Kidney (tissue), 13 donors: ENCODE measurements at regions not wholly inside any gene's neighbourhood (a gene's known extent, or its start where the extent isn't known, plus 50 kb on each side); places are given as distances from the start of the nearest gene placed in this dataset.
A peak's percentile ranks its signal among the peaks of the same experiment; 100 is the strongest.

Source experiments
- DNase-seq, 5 donors: peaks; one replicate each; pipeline ENCODE4 v3.0.0-alpha.2; 2013 to 2020
- FAIRE-seq: peaks from 2 replicates; lab custom pipeline; 2012; peaks lifted over from hg19 to GRCh38; lab: Jason Lieb, UNC
- H3K27ac ChIP-seq, 2 donors: one replicate each; pipeline ENCODE4 v1.7.0; 2013; ENCODE audit warnings: low read depth in 2 of 2, low read length in 2 of 2, inconsistent platforms in 1 of 2
- H3K27me3 ChIP-seq: one replicate; pipeline ENCODE4 v1.7.1; 2013; ENCODE audit warnings: low read length, inconsistent platforms; ENCODE audit not compliant: control insufficient read depth, insufficient read depth
- H3K36me3 ChIP-seq, 3 donors: one replicate each; pipeline versions ENCODE4 v1.7.0 to v1.7.1; 2013; ENCODE audit warnings: low read length in 3 of 3, control low read depth in 1 of 3, inconsistent platforms in 1 of 3; ENCODE audit not compliant: insufficient read depth in 3 of 3, control insufficient read depth in 2 of 3
- H3K4me1 ChIP-seq, 3 donors: one replicate each; pipeline versions ENCODE4 v1.7.0 to v1.7.1; 2013; ENCODE audit warnings: low read length in 3 of 3, inconsistent platforms in 1 of 3, low read depth in 1 of 3; ENCODE audit not compliant: control insufficient read depth in 2 of 3, insufficient read depth in 2 of 3
- H3K4me3 ChIP-seq, 3 donors: one replicate each; pipeline versions ENCODE4 v1.7.0 to v1.8.1; 2013; ENCODE audit warnings: low read length in 3 of 3, control low read depth in 1 of 3, inconsistent platforms in 1 of 3
- H3K9ac ChIP-seq, 3 donors: one replicate each; pipeline versions ENCODE4 v1.7.0 to v1.7.1; 2013; ENCODE audit warnings: low read length in 3 of 3, control low read depth in 1 of 3, inconsistent platforms in 1 of 3
- H3K9me3 ChIP-seq, 3 donors: one replicate each; pipeline versions ENCODE4 v1.7.0 to v1.7.1; 2013; ENCODE audit warnings: low read length in 3 of 3, control low read depth in 1 of 3, inconsistent platforms in 1 of 3; ENCODE audit not compliant: control insufficient read depth in 2 of 3, insufficient read depth in 1 of 3
- CTCF ChIP-seq: IDR thresholded peaks from 3 replicates; pipeline ENCODE4 v1.5.1; 2012; ENCODE audit warnings: mild to moderate bottlenecking, moderate library complexity, borderline replicate concordance; ENCODE audit not compliant: insufficient read depth; ENCODE audit errors: extremely low read depth
- intact Hi-C: fragments of 100-400 bp; cut with DNase I; formaldehyde crosslinking; loops from one replicate; pipeline ENCODE4 v1.11.1; 2022
- donor health status: control.
- donor health status: control.
- donor health status: control.
- donor health status: control.
- donor health status: control.
- donor health status: DM: yes; HTN: yes; CAD: no.
- donor health status: Normal renal cell carcinoma (clear cell type).

- DNase-seq (peak in 1 of 5 donors; percentile 49), FAIRE-seq (no peak)
- TF ChIP-seq CTCF, result no peak
- no peaks in the 10 kb centered on the region for H3K4me1 ChIP-seq
- no peak overlapping the region for H3K9ac ChIP-seq
- no peaks in the 10 kb centered on the region for H3K36me3 ChIP-seq
- intact Hi-C loops, result no loop called here
- no peak overlapping the region for H3K27ac ChIP-seq
- H3K9me3 ChIP-seq, result peaks cover 0 to 6% (median 0%) of the 10 kb centered on the region in 3 donors
- H3K4me3 ChIP-seq, result no peak overlapping the region
- no peaks in the 10 kb centered on the region for H3K27me3 ChIP-seq
These were observed 509.2 kb downstream of the ZNF608 start for GRCh38 chr5:124237206-124237695.

- H3K4me1 ChIP-seq, result no peaks in the 10 kb centered on the region
- DNase-seq (peak in 2 of 5 donors; percentile 32 to 33), FAIRE-seq (no peak)
- intact Hi-C loops, result no loop called here
- H3K27ac ChIP-seq, result no peak overlapping the region
- peaks cover 0 to 6% (median 0%) of the 10 kb centered on the region in 3 donors for H3K9me3 ChIP-seq
- H3K4me3 ChIP-seq, result no peak overlapping the region
- H3K36me3 ChIP-seq, result no peaks in the 10 kb centered on the region
- no peak overlapping the region for H3K9ac ChIP-seq
- no peaks in the 10 kb centered on the region for H3K27me3 ChIP-seq
- no peak for TF ChIP-seq CTCF
These were observed 509.9 kb downstream of the ZNF608 start for GRCh38 chr5:124236361-124237205.

DNA sequence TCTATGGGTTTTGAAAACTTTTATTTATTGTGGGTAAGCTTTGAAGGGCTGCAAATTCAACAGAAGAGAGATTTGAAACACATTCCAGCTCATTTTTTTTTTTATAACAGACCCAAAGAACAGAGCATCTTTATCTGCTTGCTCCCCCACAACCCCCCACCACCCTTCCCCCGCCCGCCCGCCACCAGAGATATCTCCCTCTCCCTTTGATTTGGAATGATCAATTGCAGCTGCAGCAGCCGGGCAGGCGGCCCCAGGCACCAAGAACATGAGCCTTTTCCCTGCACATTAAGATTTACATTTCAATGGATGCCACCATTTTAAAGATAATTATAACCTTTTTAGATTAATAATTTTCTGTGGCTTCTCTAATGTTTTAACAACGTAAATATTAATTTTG is 510.9 kb downstream of the ZNF608 start:
- H3K4me3 ChIP-seq, result no peak overlapping the region
- H3K9ac ChIP-seq, result no peak overlapping the region
- DNase-seq (no peak), FAIRE-seq (no peak)
- intact Hi-C loops, result no loop called here
- H3K36me3 ChIP-seq, result no peaks in the 10 kb centered on the region
- H3K4me1 ChIP-seq, result no peaks in the 10 kb centered on the region
- peaks cover 0 to 6% (median 0%) of the 10 kb centered on the region in 3 donors for H3K9me3 ChIP-seq
- no peak for TF ChIP-seq CTCF
- H3K27ac ChIP-seq, result no peak overlapping the region
- no peaks in the 10 kb centered on the region for H3K27me3 ChIP-seq
